H1 (cell line): ENCODE measurements at regions not wholly inside any gene's neighbourhood (a gene's known extent, or its start where the extent isn't known, plus 50 kb on each side); places are given as distances from the start of the nearest gene placed in this dataset.

Experiments
- CHD2 ChIP-seq: IDR thresholded peaks from 2 replicates; pipeline ENCODE4 v1.6.1; 2012; ENCODE audit warnings: low read length, improper control_type of control experiment
- EZH2 ChIP-seq: fragments of 200-600 bp; sonication (generic); IDR thresholded peaks from 2 replicates; pipeline ENCODE4 v1.7.1; 2012; ENCODE audit warnings: low read depth, mild to moderate bottlenecking, moderate library complexity, low read length, inconsistent platforms; ENCODE audit not compliant: severe bottlenecking
- TF ChIP-seq, protein P1 (sequence below): fragments of 300-600 bp; sonication (generic); IDR thresholded peaks from 2 replicates; pipeline ENCODE4 v1.7.1; 2012; ENCODE audit warnings: low read length, moderate library complexity, mild to moderate bottlenecking, inconsistent platforms; ENCODE audit not compliant: insufficient replicate concordance

DNA sequence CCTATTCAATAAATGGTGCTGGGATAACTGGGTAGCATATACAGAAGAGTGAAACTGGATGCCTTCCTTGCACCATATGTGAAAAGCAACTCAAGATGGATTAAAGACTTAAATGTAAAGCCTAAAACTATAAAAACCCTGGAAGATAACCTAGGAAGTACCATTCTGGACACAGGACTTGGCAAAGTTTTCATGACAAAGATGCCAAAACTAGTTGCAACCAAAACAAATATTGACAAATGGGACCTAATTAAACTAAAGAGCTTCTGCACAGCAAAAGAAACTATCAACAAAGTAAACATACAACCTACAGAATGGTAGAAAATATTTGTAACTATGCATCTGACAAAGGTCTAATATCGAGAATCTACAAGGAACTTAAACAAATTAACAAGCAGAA lies 129.1 kb upstream of the CTBP2 start (continued):
- TF ChIP-seq, protein P1, sequence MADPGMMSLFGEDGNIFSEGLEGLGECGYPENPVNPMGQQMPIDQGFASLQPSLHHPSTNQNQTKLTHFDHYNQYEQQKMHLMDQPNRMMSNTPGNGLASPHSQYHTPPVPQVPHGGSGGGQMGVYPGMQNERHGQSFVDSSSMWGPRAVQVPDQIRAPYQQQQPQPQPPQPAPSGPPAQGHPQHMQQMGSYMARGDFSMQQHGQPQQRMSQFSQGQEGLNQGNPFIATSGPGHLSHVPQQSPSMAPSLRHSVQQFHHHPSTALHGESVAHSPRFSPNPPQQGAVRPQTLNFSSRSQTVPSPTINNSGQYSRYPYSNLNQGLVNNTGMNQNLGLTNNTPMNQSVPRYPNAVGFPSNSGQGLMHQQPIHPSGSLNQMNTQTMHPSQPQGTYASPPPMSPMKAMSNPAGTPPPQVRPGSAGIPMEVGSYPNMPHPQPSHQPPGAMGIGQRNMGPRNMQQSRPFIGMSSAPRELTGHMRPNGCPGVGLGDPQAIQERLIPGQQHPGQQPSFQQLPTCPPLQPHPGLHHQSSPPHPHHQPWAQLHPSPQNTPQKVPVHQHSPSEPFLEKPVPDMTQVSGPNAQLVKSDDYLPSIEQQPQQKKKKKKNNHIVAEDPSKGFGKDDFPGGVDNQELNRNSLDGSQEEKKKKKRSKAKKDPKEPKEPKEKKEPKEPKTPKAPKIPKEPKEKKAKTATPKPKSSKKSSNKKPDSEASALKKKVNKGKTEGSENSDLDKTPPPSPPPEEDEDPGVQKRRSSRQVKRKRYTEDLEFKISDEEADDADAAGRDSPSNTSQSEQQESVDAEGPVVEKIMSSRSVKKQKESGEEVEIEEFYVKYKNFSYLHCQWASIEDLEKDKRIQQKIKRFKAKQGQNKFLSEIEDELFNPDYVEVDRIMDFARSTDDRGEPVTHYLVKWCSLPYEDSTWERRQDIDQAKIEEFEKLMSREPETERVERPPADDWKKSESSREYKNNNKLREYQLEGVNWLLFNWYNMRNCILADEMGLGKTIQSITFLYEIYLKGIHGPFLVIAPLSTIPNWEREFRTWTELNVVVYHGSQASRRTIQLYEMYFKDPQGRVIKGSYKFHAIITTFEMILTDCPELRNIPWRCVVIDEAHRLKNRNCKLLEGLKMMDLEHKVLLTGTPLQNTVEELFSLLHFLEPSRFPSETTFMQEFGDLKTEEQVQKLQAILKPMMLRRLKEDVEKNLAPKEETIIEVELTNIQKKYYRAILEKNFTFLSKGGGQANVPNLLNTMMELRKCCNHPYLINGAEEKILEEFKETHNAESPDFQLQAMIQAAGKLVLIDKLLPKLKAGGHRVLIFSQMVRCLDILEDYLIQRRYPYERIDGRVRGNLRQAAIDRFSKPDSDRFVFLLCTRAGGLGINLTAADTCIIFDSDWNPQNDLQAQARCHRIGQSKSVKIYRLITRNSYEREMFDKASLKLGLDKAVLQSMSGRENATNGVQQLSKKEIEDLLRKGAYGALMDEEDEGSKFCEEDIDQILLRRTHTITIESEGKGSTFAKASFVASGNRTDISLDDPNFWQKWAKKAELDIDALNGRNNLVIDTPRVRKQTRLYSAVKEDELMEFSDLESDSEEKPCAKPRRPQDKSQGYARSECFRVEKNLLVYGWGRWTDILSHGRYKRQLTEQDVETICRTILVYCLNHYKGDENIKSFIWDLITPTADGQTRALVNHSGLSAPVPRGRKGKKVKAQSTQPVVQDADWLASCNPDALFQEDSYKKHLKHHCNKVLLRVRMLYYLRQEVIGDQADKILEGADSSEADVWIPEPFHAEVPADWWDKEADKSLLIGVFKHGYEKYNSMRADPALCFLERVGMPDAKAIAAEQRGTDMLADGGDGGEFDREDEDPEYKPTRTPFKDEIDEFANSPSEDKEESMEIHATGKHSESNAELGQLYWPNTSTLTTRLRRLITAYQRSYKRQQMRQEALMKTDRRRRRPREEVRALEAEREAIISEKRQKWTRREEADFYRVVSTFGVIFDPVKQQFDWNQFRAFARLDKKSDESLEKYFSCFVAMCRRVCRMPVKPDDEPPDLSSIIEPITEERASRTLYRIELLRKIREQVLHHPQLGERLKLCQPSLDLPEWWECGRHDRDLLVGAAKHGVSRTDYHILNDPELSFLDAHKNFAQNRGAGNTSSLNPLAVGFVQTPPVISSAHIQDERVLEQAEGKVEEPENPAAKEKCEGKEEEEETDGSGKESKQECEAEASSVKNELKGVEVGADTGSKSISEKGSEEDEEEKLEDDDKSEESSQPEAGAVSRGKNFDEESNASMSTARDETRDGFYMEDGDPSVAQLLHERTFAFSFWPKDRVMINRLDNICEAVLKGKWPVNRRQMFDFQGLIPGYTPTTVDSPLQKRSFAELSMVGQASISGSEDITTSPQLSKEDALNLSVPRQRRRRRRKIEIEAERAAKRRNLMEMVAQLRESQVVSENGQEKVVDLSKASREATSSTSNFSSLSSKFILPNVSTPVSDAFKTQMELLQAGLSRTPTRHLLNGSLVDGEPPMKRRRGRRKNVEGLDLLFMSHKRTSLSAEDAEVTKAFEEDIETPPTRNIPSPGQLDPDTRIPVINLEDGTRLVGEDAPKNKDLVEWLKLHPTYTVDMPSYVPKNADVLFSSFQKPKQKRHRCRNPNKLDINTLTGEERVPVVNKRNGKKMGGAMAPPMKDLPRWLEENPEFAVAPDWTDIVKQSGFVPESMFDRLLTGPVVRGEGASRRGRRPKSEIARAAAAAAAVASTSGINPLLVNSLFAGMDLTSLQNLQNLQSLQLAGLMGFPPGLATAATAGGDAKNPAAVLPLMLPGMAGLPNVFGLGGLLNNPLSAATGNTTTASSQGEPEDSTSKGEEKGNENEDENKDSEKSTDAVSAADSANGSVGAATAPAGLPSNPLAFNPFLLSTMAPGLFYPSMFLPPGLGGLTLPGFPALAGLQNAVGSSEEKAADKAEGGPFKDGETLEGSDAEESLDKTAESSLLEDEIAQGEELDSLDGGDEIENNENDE: no peak
- TF ChIP-seq EZH2 (no peak), CHD2 (no peak)
